SIG-M5 treated with dmso at 0.1 percent for 504 hours (cell line): ENCODE measurements at regions not wholly inside any gene's neighbourhood (a gene's known extent, or its start where the extent isn't known, plus 50 kb on each side); places are given as distances from the start of the nearest gene placed in this dataset.

Experiments
- DNase-seq: peaks from one replicate; lab custom pipeline; 2025; ENCODE audit not compliant: unreplicated experiment; lab: John Stamatoyannopoulos, UW

DNA sequence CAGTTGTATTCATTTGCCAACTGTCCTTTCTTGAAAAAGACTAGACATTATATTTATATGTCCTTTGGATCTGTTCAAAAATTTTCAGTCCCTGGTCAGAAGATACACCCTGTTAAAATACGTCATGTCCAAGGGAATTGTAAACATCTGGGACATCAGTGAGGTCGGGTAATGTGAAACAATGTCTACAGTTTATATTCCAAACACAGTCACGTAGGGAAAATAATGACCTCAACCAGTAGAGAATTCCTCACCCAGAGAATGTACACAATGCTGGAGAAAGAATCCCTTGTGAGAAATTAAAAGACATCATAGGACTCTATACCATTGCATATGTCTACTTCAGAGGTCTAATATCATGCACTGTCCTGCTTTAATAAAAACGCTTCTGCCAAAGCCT, 888.0 kb upstream of the CHAC2 start:
- no peak for DNase-seq

DNA sequence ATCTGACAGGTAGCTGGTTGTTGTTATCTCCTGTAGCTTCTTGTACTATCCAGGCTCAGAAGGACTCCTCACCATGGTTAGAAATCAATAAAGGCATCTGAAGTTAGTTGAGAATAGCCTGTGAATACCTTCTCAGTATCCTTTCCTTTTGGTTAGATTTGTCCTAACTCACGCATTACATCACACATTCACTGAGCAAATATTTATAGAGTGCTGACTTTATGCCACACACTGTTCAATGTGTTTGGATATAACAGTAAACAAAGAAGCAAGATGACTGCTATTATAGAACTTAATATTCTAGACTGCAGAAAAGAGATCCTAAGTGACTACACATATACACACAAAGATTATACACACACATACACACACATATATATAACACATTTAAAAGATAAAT, 889.9 kb upstream of the CHAC2 start:
- no peak for DNase-seq

DNA sequence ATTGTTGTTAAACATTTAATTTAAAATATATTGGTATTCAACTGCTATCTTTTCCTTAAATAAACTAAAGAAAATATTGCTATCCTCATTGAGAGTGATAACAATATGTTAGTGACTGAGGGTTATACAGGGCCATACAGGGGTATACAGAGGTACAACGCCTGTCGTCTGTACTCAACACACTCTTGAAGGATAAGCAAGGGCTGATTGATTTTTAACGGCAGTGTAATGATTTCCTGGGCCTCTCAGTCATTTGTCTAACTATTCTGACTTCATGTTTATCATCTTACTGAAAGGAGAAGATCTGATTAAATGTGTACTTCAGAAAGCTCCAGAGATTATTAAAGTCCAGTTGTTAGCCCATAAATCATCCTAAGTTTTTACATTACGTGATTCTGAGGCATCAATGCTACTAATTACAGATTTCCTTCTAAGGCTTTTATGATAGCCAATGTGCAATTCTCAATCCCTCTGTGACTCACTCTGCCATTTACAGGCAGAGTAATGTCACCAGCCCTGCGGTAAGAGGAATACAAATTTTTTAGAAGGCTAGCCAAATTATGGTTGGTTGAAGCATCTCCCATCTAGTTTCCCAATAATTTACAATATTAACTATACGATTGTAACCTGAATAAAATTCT, 893.0 kb upstream of the CHAC2 start:
- no peak for DNase-seq

DNA sequence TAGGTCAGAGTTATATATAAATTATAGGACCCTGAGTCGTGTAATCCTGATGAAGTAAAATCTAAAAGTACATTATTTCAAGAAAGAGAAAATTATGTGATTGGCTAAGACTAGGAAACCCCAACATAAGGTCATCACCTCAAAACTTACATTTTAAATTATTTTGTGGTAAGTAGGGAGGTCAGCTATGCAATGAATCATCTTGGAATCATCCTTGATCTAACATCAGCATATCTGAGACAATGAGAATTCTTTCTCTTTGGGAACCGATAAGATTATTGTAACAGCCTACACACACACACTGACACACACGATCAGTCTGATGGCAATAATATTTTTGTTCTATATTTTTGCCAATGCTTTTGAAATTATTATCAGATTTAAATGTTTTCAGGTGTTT, 904.8 kb upstream of the CHAC2 start:
- DNase-seq, result no peak

GRCh38 chr2:52861596-52861995, 906.0 kb upstream of the CHAC2 start:
- no peak for DNase-seq

DNA sequence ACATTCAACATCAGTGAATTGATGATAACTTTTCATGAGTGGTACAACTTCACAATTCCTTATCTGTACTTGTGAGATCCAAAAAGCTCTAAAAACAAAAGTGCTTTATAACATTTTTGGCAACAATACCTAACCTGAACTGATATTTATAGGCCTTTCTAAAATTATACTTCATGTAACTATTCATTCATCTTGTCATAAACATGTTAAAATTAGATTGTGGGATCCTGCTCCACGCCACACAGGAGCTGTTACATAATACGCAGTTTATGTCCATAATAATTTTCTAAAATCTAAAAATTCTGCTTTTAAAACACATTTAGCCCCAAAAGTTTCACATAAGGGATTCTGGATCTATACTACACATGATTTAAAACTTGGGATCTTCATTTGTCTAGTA, 908.5 kb upstream of the CHAC2 start:
- no peak for DNase-seq

- no peak for DNase-seq
Observed at GRCh38 chr2:52857722-52858121, 909.9 kb upstream of the CHAC2 start.

GRCh38 chr2:52852006-52852405, 915.6 kb upstream of the CHAC2 start:
- DNase-seq, result no peak

- DNase-seq, result no peak
Observed at GRCh38 chr2:52844701-52845423, 922.7 kb upstream of the CHAC2 start.

GRCh38 chr2:52835909-52836308, 931.7 kb upstream of the CHAC2 start:
- no peak for DNase-seq

GRCh38 chr2:52831216-52831615, 936.4 kb upstream of the CHAC2 start:
- DNase-seq, result no peak

GRCh38 chr2:52828112-52828511, 939.5 kb upstream of the CHAC2 start:
- no peak for DNase-seq

- DNase-seq, result no peak
Observed at GRCh38 chr2:52821631-52822030, 946.0 kb upstream of the CHAC2 start.

DNA sequence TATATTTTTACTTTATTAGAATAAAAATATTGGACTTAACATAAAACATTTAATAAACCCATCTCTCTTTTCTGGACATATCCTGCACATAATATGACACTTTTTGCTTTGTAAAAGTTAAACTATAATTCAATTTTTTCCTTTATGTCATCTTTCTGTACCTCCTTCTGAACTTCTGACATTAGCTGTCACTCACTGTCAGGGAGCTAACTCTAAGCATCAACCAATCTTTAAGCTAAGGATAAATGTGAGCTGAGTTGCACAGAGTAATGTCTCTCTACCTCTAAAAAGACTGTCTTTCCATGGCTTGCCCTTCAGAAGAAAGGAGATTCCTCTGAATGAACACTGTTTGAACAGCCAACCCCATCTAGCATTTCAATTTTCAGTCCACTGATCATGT, 948.6 kb upstream of the CHAC2 start:
- no peak for DNase-seq

GRCh38 chr2:52810460-52810859, 957.1 kb upstream of the CHAC2 start:
- peak; percentile 40 for DNase-seq

GRCh38 chr2:52805901-52806410, 961.6 kb upstream of the CHAC2 start:
- no peak for DNase-seq

- DNase-seq, result no peak
Observed at GRCh38 chr2:52794581-52794980, 973.0 kb upstream of the CHAC2 start.

- no peak for DNase-seq
Observed at GRCh38 chr2:52779446-52779845, 988.2 kb upstream of the CHAC2 start.

DNA sequence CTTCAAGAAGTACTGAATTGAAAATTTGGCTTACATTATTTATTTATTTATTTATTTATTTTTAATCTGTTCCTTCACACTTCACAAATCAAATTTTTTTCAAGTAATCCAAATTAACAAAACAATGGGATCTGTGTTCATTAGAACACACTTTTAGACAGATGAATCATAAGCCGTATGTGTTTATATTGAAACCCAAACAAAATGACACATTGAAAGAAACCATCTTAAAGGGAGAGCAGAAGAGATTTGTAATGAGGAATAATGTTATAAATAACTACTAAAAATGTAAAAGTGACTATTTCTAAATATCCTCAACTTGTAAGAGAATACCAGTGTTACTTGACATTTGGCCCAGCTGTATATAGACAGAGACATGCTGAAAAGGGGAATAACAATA, 991.0 kb upstream of the CHAC2 start:
- no peak for DNase-seq

- DNase-seq, result no peak
Observed at GRCh38 chr2:52775674-52776073, 991.9 kb upstream of the CHAC2 start.

DNA sequence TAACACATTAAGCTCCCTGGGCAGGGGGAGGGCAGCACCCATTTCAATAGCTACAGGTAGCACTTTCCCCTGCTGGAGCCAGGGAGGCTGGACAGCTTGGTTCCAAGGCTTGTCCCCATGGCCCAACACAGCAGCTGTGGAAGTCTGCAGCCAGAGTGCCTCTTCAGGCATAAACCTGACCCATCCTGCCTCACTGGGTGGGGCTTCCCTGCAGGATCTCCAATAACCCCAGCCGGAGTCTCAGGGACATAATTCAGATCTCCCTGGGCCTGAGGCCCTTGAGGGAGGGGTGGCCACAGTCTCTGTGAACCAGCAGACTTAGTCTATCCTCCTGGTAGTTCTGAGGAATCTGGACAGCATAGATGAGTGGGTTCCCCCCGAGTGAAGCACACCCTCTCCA, 1001.9 kb upstream of the CHAC2 start:
- no peak for DNase-seq

- no peak for DNase-seq
Observed at GRCh38 chr2:52749764-52750163, 1017.8 kb upstream of the CHAC2 start.

DNA sequence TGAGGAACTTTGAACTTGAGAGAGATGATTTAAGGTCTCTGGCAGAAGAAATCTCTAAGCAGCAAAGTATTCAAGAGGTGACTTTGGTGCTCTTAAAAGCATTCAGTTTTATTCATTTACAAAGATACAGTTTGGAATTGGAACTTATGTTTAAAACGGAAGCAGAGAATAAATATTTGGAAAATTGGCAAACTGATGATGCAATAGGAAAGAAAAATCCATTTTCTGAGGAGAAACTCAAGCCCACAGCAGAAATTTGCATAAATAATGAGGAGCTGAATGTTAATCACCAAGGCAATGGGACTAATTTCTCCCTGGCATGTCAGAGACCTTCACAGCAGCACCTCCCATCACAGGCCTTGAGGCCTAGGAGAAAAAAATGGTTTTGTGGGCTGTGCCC, 1022.5 kb upstream of the CHAC2 start:
- no peak for DNase-seq
